ENCODE measurements at regions not wholly inside any gene's neighbourhood (a gene's known extent, or its start where the extent isn't known, plus 50 kb on each side); places are given as distances from the start of the nearest gene placed in this dataset.

GRCh38 chr1:218686258-218686657, 341.1 kb downstream of the TGFB2 start:
- no peaks in the 10 kb centered on the region for H3K79me2 ChIP-seq (ENCODE audit: control insufficient read depth, insufficient read depth, low read length)
- no peak for FAIRE-seq
- POLR2A ChIA-PET, result interaction anchor here (0.7 kb wide), 1 partner anchor 382 kb away, joined by 4 read pairs; no protein-coding TSS in a partner anchor
- TF ChIP-seq RAD51 (IDR thresholded peaks at IDR 0.05) (no peak), POU2F2 (IDR thresholded peaks at IDR 0.05; ENCODE audit: borderline replicate concordance, low read depth, low read length) (no peak), MLLT1 (IDR thresholded peaks at IDR 0.05) (no peak), HDAC6 (IDR thresholded peaks at IDR 0.05; ENCODE audit: unreplicated experiment) (no peak), FOS (IDR thresholded peaks at IDR 0.05; ENCODE audit: borderline replicate concordance, extremely low read depth, insufficient read length) (no peak), FOXM1 (IDR thresholded peaks at IDR 0.05; ENCODE audit: low read depth, low read length) (no peak)
- TF ChIP-seq, protein P1, sequence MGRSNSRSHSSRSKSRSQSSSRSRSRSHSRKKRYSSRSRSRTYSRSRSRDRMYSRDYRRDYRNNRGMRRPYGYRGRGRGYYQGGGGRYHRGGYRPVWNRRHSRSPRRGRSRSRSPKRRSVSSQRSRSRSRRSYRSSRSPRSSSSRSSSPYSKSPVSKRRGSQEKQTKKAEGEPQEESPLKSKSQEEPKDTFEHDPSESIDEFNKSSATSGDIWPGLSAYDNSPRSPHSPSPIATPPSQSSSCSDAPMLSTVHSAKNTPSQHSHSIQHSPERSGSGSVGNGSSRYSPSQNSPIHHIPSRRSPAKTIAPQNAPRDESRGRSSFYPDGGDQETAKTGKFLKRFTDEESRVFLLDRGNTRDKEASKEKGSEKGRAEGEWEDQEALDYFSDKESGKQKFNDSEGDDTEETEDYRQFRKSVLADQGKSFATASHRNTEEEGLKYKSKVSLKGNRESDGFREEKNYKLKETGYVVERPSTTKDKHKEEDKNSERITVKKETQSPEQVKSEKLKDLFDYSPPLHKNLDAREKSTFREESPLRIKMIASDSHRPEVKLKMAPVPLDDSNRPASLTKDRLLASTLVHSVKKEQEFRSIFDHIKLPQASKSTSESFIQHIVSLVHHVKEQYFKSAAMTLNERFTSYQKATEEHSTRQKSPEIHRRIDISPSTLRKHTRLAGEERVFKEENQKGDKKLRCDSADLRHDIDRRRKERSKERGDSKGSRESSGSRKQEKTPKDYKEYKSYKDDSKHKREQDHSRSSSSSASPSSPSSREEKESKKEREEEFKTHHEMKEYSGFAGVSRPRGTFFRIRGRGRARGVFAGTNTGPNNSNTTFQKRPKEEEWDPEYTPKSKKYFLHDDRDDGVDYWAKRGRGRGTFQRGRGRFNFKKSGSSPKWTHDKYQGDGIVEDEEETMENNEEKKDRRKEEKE (IDR thresholded peaks at IDR 0.05), result no peak
- TF ChIP-seq, protein P2, sequence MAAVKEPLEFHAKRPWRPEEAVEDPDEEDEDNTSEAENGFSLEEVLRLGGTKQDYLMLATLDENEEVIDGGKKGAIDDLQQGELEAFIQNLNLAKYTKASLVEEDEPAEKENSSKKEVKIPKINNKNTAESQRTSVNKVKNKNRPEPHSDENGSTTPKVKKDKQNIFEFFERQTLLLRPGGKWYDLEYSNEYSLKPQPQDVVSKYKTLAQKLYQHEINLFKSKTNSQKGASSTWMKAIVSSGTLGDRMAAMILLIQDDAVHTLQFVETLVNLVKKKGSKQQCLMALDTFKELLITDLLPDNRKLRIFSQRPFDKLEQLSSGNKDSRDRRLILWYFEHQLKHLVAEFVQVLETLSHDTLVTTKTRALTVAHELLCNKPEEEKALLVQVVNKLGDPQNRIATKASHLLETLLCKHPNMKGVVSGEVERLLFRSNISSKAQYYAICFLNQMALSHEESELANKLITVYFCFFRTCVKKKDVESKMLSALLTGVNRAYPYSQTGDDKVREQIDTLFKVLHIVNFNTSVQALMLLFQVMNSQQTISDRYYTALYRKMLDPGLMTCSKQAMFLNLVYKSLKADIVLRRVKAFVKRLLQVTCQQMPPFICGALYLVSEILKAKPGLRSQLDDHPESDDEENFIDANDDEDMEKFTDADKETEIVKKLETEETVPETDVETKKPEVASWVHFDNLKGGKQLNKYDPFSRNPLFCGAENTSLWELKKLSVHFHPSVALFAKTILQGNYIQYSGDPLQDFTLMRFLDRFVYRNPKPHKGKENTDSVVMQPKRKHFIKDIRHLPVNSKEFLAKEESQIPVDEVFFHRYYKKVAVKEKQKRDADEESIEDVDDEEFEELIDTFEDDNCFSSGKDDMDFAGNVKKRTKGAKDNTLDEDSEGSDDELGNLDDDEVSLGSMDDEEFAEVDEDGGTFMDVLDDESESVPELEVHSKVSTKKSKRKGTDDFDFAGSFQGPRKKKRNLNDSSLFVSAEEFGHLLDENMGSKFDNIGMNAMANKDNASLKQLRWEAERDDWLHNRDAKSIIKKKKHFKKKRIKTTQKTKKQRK (IDR thresholded peaks at IDR 0.05; ENCODE audit: low read depth, low read length), result no peak
- TF ChIP-seq, protein P3, sequence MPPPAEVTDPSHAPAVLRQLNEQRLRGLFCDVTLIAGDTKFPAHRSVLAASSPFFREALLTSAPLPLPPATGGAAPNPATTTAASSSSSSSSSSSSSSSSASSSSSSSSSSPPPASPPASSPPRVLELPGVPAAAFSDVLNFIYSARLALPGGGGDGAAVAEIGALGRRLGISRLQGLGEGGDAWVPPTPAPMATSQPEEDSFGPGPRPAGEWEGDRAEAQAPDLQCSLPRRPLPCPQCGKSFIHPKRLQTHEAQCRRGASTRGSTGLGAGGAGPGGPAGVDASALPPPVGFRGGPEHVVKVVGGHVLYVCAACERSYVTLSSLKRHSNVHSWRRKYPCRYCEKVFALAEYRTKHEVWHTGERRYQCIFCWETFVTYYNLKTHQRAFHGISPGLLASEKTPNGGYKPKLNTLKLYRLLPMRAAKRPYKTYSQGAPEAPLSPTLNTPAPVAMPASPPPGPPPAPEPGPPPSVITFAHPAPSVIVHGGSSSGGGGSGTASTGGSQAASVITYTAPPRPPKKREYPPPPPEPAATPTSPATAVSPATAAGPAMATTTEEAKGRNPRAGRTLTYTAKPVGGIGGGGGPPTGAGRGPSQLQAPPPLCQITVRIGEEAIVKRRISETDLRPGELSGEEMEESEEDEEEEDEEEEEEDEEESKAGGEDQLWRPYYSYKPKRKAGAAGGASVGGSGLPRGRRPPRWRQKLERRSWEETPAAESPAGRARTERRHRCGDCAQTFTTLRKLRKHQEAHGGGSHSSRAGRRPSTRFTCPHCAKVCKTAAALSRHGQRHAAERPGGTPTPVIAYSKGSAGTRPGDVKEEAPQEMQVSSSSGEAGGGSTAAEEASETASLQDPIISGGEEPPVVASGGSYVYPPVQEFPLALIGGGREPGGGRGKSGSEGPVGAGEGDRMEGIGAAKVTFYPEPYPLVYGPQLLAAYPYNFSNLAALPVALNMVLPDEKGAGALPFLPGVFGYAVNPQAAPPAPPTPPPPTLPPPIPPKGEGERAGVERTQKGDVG (CRISPR knock-in tag; IDR thresholded peaks at IDR 0.05), result no peak
- TF ChIP-seq, protein P4, sequence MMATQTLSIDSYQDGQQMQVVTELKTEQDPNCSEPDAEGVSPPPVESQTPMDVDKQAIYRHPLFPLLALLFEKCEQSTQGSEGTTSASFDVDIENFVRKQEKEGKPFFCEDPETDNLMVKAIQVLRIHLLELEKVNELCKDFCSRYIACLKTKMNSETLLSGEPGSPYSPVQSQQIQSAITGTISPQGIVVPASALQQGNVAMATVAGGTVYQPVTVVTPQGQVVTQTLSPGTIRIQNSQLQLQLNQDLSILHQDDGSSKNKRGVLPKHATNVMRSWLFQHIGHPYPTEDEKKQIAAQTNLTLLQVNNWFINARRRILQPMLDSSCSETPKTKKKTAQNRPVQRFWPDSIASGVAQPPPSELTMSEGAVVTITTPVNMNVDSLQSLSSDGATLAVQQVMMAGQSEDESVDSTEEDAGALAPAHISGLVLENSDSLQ (IDR thresholded peaks at IDR 0.05), result no peak

More at GRCh38 chr1:218686258-218686657, 341.1 kb downstream of the TGFB2 start:
- ATAC-seq (no peak), DNase-seq (ENCODE audit: low read depth, low spot score) (no peak)
- Histone ChIP-seq H3K4me2 (ENCODE audit: control insufficient read depth, insufficient read depth) (no peak overlapping the region), H3K27ac (ENCODE audit: control insufficient read depth, insufficient read depth) (no peak overlapping the region), H3K36me3 (ENCODE audit: control insufficient read depth in 2 of 2, insufficient read depth in 2 of 2, low read length in 1 of 2) (no peaks in the 10 kb centered on the region), H4K20me1 (ENCODE audit: control insufficient read depth, insufficient read depth) (no peaks in the 10 kb centered on the region), H3K4me3 (no peak overlapping the region), H3K9me3 (replicated peaks; ENCODE audit: control insufficient read depth, insufficient read depth, low read length) (no peaks in the 10 kb centered on the region), H2AFZ (ENCODE audit: control insufficient read depth, low read depth, low read length) (no peak overlapping the region), H3K4me1 (ENCODE audit: control insufficient read depth, insufficient read depth, low read length) (no peaks in the 10 kb centered on the region), H3K27me3 (replicated peaks in 1 of 2; ENCODE audit: control insufficient read depth in 2 of 2, insufficient read depth in 2 of 2, low read length in 1 of 2) (no peaks in the 10 kb centered on the region), H3K9ac (ENCODE audit: control insufficient read depth, insufficient read depth, low read length) (no peak overlapping the region)
- intact Hi-C loops (cut with micrococcal nuclease; ENCODE audit: unreplicated experiment) (loop anchor here (10.0 kb wide), 1 partner anchor 699 kb away; no protein-coding TSS in a partner anchor), in situ Hi-C loops (cut with MboI) (no loop called here)
- CTCF ChIA-PET, result no interaction called here
- SMC1A ChIA-PET (ENCODE audit: uncharacterized antibody, unreplicated experiment), result interaction anchor here (0.9 kb wide), 1 partner anchor 141 kb away, joined by 3 read pairs; no protein-coding TSS in a partner anchor
- RAD21 ChIA-PET (ENCODE audit: unreplicated experiment), result no interaction called here
- BruUV-seq (replicated peaks), result no TSS peak

Data from GM12878 (cell line).